22Rv1 (cell line): ENCODE measurements at regions not wholly inside any gene's neighbourhood (a gene's known extent, or its start where the extent isn't known, plus 50 kb on each side); places are given as distances from the start of the nearest gene placed in this dataset.

ENCODE experiments used
- CTCF ChIP-seq: fragments of 450-650 bp; IDR thresholded peaks from 2 replicates; pipeline ENCODE4 v1.5.1; 2017; ENCODE audit warnings: mild to moderate bottlenecking
- ZFX ChIP-seq: fragments of 450-650 bp; IDR thresholded peaks from 2 replicates; pipeline ENCODE4 v1.6.1; 2017; ENCODE audit warnings: antibody characterized with exemption, borderline replicate concordance

- TF ChIP-seq CTCF (no peak), ZFX (no peak)
These were observed 162.5 kb upstream of the CNTNAP4 start for GRCh38 chr16:76114681-76115080.
